Gastroesophageal sphincter (tissue), 3 donors: ENCODE measurements at regions not wholly inside any gene's neighbourhood (a gene's known extent, or its start where the extent isn't known, plus 50 kb on each side); places are given as distances from the start of the nearest gene placed in this dataset.

ENCODE experiments used
- CTCF ChIP-seq, 4 experiments: fragments of 200-600 bp in 2 of 4; fragments of 450-650 bp in 2 of 4; sonication (generic) in 1 of 4; IDR thresholded peaks; one replicate each; pipeline ENCODE4 v1.5.1; 2017 to 2019; ENCODE audit warnings: antibody characterized with exemption in 4 of 4, mild to moderate bottlenecking in 2 of 4, moderate library complexity in 2 of 4
- EP300 ChIP-seq: sonication (generic); formaldehyde crosslinking; IDR thresholded peaks from one replicate; pipeline ENCODE4 v1.6.1; 2017; ENCODE audit warnings: antibody characterized with exemption, mild to moderate bottlenecking
- POLR2A ChIP-seq, 2 donors: fragments of 450-650 bp; IDR thresholded peaks; one replicate each; pipeline ENCODE4 v1.6.1; 2017; ENCODE audit warnings: antibody characterized with exemption in 2 of 2, mild to moderate bottlenecking in 2 of 2, moderate library complexity in 1 of 2
- POLR2AphosphoS5 ChIP-seq: sonication (generic); formaldehyde crosslinking; IDR thresholded peaks from one replicate; pipeline ENCODE4 v1.6.1; 2017; ENCODE audit warnings: antibody characterized with exemption

- TF ChIP-seq CTCF (IDR thresholded peaks at IDR 0.05) (no peak), POLR2AphosphoS5 (no peak), POLR2A (IDR thresholded peaks at IDR 0.05) (no peak), EP300 (no peak)
Measured at GRCh38 chr20:58106143-58106750, 122.2 kb downstream of the ANKRD60 start.
